ENCODE measurements at regions not wholly inside any gene's neighbourhood (a gene's known extent, or its start where the extent isn't known, plus 50 kb on each side); places are given as distances from the start of the nearest gene placed in this dataset.

GRCh38 chr1:34320053-34320669 lies 143.5 kb downstream of the C1orf94 start:
- ATAC-seq, result no peak
- H3K4me3 ChIP-seq, result no peak overlapping the region
- H3K27ac ChIP-seq (ENCODE audit: low read depth), result no peak overlapping the region
- no peaks in the 10 kb centered on the region for H3K4me1 ChIP-seq (ENCODE audit: insufficient read depth)
- DNase-seq (ENCODE audit: low spot score), result no peak
- no peaks in the 10 kb centered on the region for H3F3A ChIP-seq (replicated peaks; ENCODE audit: low read depth)
- H4K20me1 ChIP-seq (replicated peaks; ENCODE audit: insufficient read depth), result no peaks in the 10 kb centered on the region
- Mint-ChIP-seq H3K36me3 (ENCODE audit: low read depth) (peaks cover 8% of the 10 kb centered on the region), H3K4me1 (no peaks in the 10 kb centered on the region; the same call in 2 of the 3 replicates), H3K27ac (no peak overlapping the region), H3K4me3 (no peak overlapping the region), H3K27me3 (ENCODE audit: insufficient read depth, low read depth, poor library complexity) (peaks cover 1% of the 10 kb centered on the region), H3K9me3 (peaks cover 24% of the 10 kb centered on the region)
- TF ChIP-seq POLR2AphosphoS5 (IDR thresholded peaks at IDR 0.05; ENCODE audit: low read depth), result no peak
- no peak for TF ChIP-seq REST (IDR thresholded peaks at IDR 0.05; ENCODE audit: unreplicated experiment)
- no peak for TF ChIP-seq ETS1 (IDR thresholded peaks at IDR 0.05)
- no peak for TF ChIP-seq CTCF (conservative IDR thresholded peaks at IDR 0.05; ENCODE audit: low read depth in 2 of 2)
- no peak for TF ChIP-seq EZH2 (IDR thresholded peaks at IDR 0.05; ENCODE audit: low read depth, unreplicated experiment)
- TF ChIP-seq CREB1 (CRISPR knock-in tag; IDR thresholded peaks at IDR 0.05; ENCODE audit: low read depth), result no peak
- no peak for TF ChIP-seq NANOG (IDR thresholded peaks at IDR 0.05; ENCODE audit: borderline replicate concordance)
- TF ChIP-seq STAT1 (IDR thresholded peaks at IDR 0.05; ENCODE audit: unreplicated experiment), result no peak
- no peak for TF ChIP-seq EZH2phosphoT487 (IDR thresholded peaks at IDR 0.05; ENCODE audit: unreplicated experiment)
- TF ChIP-seq ZNF114 (CRISPR knock-in tag; IDR thresholded peaks at IDR 0.05), result no peak
- H3K9me2 ChIP-seq (ENCODE audit: insufficient read depth), result peaks cover 18% of the 10 kb centered on the region
- peaks cover 4% of the 10 kb centered on the region; the same call in 1 of the 2 replicates for H3K36me3 ChIP-seq (ENCODE audit: insufficient read depth)
- no peak overlapping the region for H2AFZ ChIP-seq
- no peaks in the 10 kb centered on the region for H3K27me3 ChIP-seq (ENCODE audit: insufficient read depth)
- no peak overlapping the region for H3K4me2 ChIP-seq
- no peaks in the 10 kb centered on the region for H3K79me2 ChIP-seq (replicated peaks; ENCODE audit: insufficient read depth)

Data from GM23338 (cell line).